Vagina (tissue), 2 donors: ENCODE measurements at regions not wholly inside any gene's neighbourhood (a gene's known extent, or its start where the extent isn't known, plus 50 kb on each side); places are given as distances from the start of the nearest gene placed in this dataset.
A peak's percentile ranks its signal among the peaks of the same experiment; 100 is the strongest.

Experiments
- DNase-seq, 2 donors: peaks; one replicate each; pipeline ENCODE4 v3.0.0-alpha.2; 2017; ENCODE audit errors: extremely low spot score in 2 of 2
- H3K27ac ChIP-seq: fragments of 200-600 bp; sonication (generic); one replicate; pipeline ENCODE4 v1.5.1; 2019
- H3K27me3 ChIP-seq: fragments of 200-600 bp; sonication (generic); one replicate; pipeline ENCODE4 v1.5.1; 2019
- H3K36me3 ChIP-seq, 2 donors: fragments of 200-600 bp; sonication (generic); one replicate each; pipeline ENCODE4 v1.5.1; 2017 to 2019
- H3K4me1 ChIP-seq: fragments of 200-600 bp; sonication (generic); one replicate; pipeline ENCODE4 v1.5.1; 2019
- H3K4me3 ChIP-seq, 2 donors: fragments of 200-600 bp; sonication (generic); 1 replicate in 1 of 2; 2 replicates in 1 of 2; pipeline ENCODE4 v1.5.1; 2016 to 2019
- H3K9me3 ChIP-seq: fragments of 200-600 bp; sonication (generic); one replicate; pipeline ENCODE4 v1.5.1; 2019
- POLR2A ChIP-seq, 2 donors: fragments of 450-650 bp; IDR thresholded peaks; one replicate each; pipeline ENCODE4 v1.6.1; 2017; ENCODE audit warnings: antibody characterized with exemption in 2 of 2, mild to moderate bottlenecking in 2 of 2, moderate library complexity in 2 of 2
- POLR2AphosphoS5 ChIP-seq, 2 donors: sonication (generic); formaldehyde crosslinking; IDR thresholded peaks; one replicate each; pipeline ENCODE4 v1.9.0; 2017; ENCODE audit warnings: antibody characterized with exemption in 2 of 2, mild to moderate bottlenecking in 2 of 2, low read depth in 1 of 2; ENCODE audit not compliant: insufficient read depth in 1 of 2
- intact Hi-C: fragments of 100-400 bp; cut with DNase I; formaldehyde crosslinking; loops from one replicate; pipeline ENCODE4 v1.15.1; 2023
- TF ChIP-seq, protein P1 (sequence below), 3 experiments: fragments of 450-650 bp in 2 of 3; fragments of 200-600 bp in 1 of 3; sonication (generic) in 1 of 3; IDR thresholded peaks; one replicate each; pipeline ENCODE4 v1.5.1; 2017 to 2019; ENCODE audit warnings: antibody characterized with exemption in 3 of 3, mild to moderate bottlenecking in 2 of 3, moderate library complexity in 2 of 3

- intact Hi-C loops: no loop called here
- Histone ChIP-seq H3K27me3 (no peaks in the 10 kb centered on the region), H3K36me3 (no peaks in the 10 kb centered on the region), H3K27ac (no peak overlapping the region), H3K4me1 (peaks cover 11% of the 10 kb centered on the region), H3K9me3 (no peaks in the 10 kb centered on the region), H3K4me3 (no peak overlapping the region)
- TF ChIP-seq POLR2AphosphoS5 (IDR thresholded peaks at IDR 0.05; ENCODE audit: insufficient read depth in 1 of 2, low read depth in 1 of 2): peak in 1 of 2 donors; percentile 22
- TF ChIP-seq, protein P1, sequence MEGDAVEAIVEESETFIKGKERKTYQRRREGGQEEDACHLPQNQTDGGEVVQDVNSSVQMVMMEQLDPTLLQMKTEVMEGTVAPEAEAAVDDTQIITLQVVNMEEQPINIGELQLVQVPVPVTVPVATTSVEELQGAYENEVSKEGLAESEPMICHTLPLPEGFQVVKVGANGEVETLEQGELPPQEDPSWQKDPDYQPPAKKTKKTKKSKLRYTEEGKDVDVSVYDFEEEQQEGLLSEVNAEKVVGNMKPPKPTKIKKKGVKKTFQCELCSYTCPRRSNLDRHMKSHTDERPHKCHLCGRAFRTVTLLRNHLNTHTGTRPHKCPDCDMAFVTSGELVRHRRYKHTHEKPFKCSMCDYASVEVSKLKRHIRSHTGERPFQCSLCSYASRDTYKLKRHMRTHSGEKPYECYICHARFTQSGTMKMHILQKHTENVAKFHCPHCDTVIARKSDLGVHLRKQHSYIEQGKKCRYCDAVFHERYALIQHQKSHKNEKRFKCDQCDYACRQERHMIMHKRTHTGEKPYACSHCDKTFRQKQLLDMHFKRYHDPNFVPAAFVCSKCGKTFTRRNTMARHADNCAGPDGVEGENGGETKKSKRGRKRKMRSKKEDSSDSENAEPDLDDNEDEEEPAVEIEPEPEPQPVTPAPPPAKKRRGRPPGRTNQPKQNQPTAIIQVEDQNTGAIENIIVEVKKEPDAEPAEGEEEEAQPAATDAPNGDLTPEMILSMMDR (IDR thresholded peaks at IDR 0.05): no peak
- TF ChIP-seq POLR2A (IDR thresholded peaks at IDR 0.05): no peak
- DNase-seq: no peak
Measured at GRCh38 chr9:18362901-18363685, 110.9 kb upstream of the ADAMTSL1 start.

- TF ChIP-seq POLR2A (IDR thresholded peaks at IDR 0.05): no peak
- TF ChIP-seq, protein P1 (IDR thresholded peaks at IDR 0.05): no peak
- TF ChIP-seq POLR2AphosphoS5 (IDR thresholded peaks at IDR 0.05; ENCODE audit: insufficient read depth in 1 of 2, low read depth in 1 of 2): no peak
- H3K27me3 ChIP-seq: no peaks in the 10 kb centered on the region
- H3K36me3 ChIP-seq: no peaks in the 10 kb centered on the region
- peaks cover 11% of the 10 kb centered on the region for H3K4me1 ChIP-seq
- no peak for DNase-seq
- no peaks in the 10 kb centered on the region for H3K9me3 ChIP-seq
- H3K27ac ChIP-seq: no peak overlapping the region
- intact Hi-C loops: no loop called here
- H3K4me3 ChIP-seq: no peak overlapping the region
Measured at GRCh38 chr9:18365651-18366050, 108.3 kb upstream of the ADAMTSL1 start.

GRCh38 chr9:18366184-18366583, 107.8 kb upstream of the ADAMTSL1 start:
- H3K4me1 ChIP-seq: peaks cover 11% of the 10 kb centered on the region
- H3K27ac ChIP-seq: no peak overlapping the region
- intact Hi-C loops: no loop called here
- H3K4me3 ChIP-seq: no peak overlapping the region
- DNase-seq: no peak
- H3K27me3 ChIP-seq: no peaks in the 10 kb centered on the region
- no peaks in the 10 kb centered on the region for H3K36me3 ChIP-seq
- no peak for TF ChIP-seq POLR2AphosphoS5 (IDR thresholded peaks at IDR 0.05; ENCODE audit: insufficient read depth in 1 of 2, low read depth in 1 of 2)
- no peaks in the 10 kb centered on the region for H3K9me3 ChIP-seq

DNA sequence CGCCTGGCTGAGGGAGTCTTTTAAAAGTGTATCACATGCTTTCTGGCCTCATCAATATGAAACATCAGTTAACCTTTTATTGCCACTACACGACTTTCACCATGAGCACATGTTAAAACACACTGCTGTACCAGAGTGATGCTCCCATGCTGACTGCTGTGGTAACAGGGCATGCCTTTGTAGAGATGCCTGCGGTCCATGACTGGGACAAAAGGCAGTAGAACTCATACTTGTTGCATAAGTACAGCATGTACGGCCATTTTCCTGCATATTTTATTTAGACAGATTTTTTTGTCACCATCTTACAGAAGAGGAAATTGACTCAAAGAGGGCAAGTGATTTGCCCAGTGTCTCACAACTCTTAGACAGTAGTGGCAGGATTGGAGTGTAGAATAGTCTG, 105.7 kb upstream of the ADAMTSL1 start:
- H3K27me3 ChIP-seq: no peaks in the 10 kb centered on the region

GRCh38 chr9:18371141-18371540, 102.8 kb upstream of the ADAMTSL1 start:
- H3K4me1 ChIP-seq: no peaks in the 10 kb centered on the region
- H3K9me3 ChIP-seq: no peaks in the 10 kb centered on the region
- no peaks in the 10 kb centered on the region for H3K36me3 ChIP-seq
- H3K4me3 ChIP-seq: no peak overlapping the region
- no peak overlapping the region for H3K27ac ChIP-seq
- H3K27me3 ChIP-seq: no peaks in the 10 kb centered on the region
- no peak for TF ChIP-seq POLR2AphosphoS5 (IDR thresholded peaks at IDR 0.05; ENCODE audit: insufficient read depth in 1 of 2, low read depth in 1 of 2)
- TF ChIP-seq, protein P1 (IDR thresholded peaks at IDR 0.05): no peak
- TF ChIP-seq POLR2A (IDR thresholded peaks at IDR 0.05): no peak
- intact Hi-C loops: no loop called here
- DNase-seq: no peak

More for the DNA sequence above, 105.7 kb upstream of the ADAMTSL1 start:
- no peak overlapping the region for H3K27ac ChIP-seq
- no peak for DNase-seq
- no peaks in the 10 kb centered on the region for H3K9me3 ChIP-seq
- H3K4me1 ChIP-seq: peaks cover 1% of the 10 kb centered on the region
- TF ChIP-seq, protein P1 (IDR thresholded peaks at IDR 0.05): no peak
- TF ChIP-seq POLR2A (IDR thresholded peaks at IDR 0.05) (no peak), POLR2AphosphoS5 (IDR thresholded peaks at IDR 0.05; ENCODE audit: insufficient read depth in 1 of 2, low read depth in 1 of 2) (no peak)
- H3K4me3 ChIP-seq: no peak overlapping the region
- intact Hi-C loops: no loop called here
- no peaks in the 10 kb centered on the region for H3K36me3 ChIP-seq
